Amniotic stem cell (primary cell): ENCODE measurements at regions not wholly inside any gene's neighbourhood (a gene's known extent, or its start where the extent isn't known, plus 50 kb on each side); places are given as distances from the start of the nearest gene placed in this dataset.
"Not testable (repeated sequence)": the region's sequence is repeated elsewhere in the genome, so short reads cannot be mapped to it uniquely, and the experiment has no call there.

Experiments
- DNase-seq: peaks from one replicate; lab custom pipeline; 2025; lab: John Stamatoyannopoulos, UW

GRCh38 chr13:72586518-72586917, 140.9 kb downstream of the MZT1 start:
- no peak for DNase-seq

GRCh38 chr13:72585254-72585653, 142.2 kb downstream of the MZT1 start:
- no peak for DNase-seq

DNA sequence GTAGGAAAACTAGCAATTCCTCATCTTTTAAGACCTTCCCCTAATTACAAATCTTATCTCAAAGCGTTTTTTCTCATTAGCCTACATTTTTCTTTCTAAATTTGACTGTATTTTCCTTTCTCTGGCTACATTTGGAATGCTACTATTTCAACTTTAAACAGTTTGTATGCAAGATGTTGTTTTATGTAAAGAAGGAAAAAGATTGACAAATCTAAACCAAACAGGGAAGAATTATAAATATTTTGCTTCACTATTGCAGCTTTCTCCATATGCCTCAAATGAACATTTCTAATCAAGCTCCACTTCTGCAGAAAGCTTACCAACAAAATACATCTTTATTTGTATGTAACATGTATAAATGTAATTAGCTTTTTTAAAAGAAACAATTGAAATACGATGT, 156.2 kb downstream of the MZT1 start:
- DNase-seq = no peak

- no peak for DNase-seq
Measured at GRCh38 chr13:72570019-72570418, 157.4 kb downstream of the MZT1 start.

- DNase-seq = no peak
Measured at GRCh38 chr13:72567566-72567965, 159.9 kb downstream of the MZT1 start.

DNA sequence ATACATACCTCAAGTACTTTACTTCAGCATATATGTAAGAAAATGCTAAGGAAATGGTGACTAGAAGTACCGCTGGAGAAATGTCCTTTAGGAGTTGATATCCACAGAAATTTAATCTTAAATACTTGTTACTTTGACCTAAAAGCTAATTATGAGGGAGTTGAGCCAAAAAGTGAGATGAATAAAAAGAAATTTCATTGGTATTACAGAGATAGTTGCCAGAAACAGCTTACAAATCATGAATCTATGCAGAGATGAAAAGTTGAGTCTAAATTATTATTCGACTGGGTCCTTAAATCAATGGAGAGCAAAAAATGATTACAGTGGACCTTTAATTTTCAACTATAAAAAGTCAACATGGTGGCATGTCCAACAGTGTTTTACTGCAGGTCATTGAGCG, 160.9 kb downstream of the MZT1 start:
- no peak for DNase-seq

DNA sequence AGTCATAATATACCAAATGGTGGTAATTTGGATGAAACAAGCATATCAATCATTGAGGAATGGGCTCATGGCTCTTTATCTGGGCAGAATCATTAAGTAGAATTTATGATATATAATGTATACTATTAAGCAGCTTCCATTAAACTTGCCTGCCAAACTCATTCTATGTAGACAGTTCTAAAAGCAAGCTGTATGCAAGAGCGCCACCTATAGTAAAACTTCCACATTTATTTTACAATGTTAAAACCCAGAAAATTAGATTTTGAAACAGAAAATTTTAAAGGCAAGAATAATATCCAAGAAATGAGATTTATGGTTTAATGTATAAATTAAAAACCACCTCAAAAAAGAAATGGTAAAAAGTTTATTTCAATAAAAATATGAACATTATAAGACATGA, 161.5 kb downstream of the MZT1 start:
- peak; percentile 44 for DNase-seq

DNA sequence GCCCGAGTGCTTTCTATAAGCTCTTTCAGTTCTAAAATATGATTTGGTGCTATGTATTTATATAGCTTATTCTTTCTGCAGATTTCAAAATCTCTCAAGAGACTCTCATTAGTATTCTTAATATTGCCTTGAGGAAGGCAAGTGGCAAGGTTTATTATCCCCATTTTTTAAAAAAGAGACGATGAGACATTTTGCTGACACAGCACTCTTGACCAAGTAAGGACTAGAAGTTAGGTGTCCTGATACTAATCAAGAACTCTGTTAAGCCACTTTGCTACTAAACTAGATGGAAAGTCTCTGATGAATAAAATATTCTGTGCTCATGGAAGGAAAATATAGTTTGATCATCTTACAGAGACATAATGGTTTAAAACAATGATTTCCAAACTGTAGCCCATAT, 164.7 kb downstream of the MZT1 start:
- no peak for DNase-seq

DNA sequence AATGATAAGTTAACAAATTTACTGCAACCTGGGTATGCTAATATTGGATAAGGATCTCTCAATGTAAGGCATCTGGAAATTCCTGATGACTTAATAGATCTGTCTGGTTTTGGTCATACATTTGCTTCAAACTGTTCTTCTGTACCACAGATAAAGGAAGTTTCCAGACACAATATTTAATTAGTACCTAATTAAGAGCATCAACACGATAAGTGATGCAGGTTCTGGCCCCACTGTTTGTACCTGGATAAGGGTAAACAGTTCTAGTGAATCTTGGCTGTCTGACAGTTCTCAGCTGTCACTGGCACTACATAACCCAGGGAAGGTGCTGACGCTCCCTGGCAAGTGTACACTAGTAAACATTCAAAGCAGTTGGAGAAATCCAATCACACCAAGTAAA, 165.6 kb downstream of the MZT1 start:
- no peak for DNase-seq

GRCh38 chr13:72559716-72560115, 167.7 kb downstream of the MZT1 start:
- DNase-seq = no peak

- no peak for DNase-seq
Measured at GRCh38 chr13:72556945-72557344, 170.5 kb downstream of the MZT1 start.

DNA sequence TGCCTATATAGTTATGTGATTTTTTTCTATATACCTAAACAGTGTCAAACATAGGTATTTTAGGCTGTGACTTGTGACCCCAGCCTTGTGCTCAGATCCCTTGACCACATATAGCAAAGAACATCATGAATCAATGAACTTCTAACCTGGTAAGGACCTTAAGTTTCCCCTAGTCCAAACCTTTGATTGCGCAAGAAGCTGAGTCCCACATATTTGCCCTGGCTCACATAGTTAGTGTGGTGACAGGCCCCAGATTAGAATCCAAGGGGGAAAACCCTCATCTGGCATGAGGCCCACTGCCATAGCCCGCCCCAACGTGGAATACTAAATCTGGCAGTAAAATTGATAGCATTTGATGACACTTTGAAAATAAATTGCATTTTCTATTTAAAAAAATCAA, 171.8 kb downstream of the MZT1 start:
- DNase-seq = no peak

GRCh38 chr13:72552731-72553130, 174.7 kb downstream of the MZT1 start:
- DNase-seq = no peak

DNA sequence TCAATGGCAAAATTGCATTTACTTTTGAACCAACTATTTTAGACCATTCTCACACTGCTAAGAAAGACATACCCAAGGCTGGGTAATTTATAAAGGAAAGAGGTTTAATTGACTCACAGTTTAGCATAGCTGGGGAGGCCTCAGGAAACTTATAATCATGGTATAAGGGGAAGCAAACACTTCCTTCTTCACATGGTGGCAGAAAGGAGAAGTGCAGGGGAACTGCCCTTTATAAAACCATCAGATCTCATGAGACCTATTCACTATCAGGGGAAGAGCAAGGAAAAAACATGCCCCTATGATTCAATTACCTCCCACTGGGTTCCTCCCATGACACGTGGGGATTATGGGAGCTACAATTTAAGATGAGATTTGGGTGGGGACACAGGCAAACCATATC, 181.5 kb downstream of the MZT1 start:
- not testable (repeated sequence) for DNase-seq

GRCh38 chr13:72545030-72545719, 182.3 kb downstream of the MZT1 start:
- DNase-seq = no peak

GRCh38 chr13:72544042-72544441, 183.4 kb downstream of the MZT1 start:
- no peak for DNase-seq

- no peak for DNase-seq
Measured at GRCh38 chr13:72542241-72542640, 185.2 kb downstream of the MZT1 start.

GRCh38 chr13:72541674-72542073, 185.8 kb downstream of the MZT1 start:
- DNase-seq = no peak

DNA sequence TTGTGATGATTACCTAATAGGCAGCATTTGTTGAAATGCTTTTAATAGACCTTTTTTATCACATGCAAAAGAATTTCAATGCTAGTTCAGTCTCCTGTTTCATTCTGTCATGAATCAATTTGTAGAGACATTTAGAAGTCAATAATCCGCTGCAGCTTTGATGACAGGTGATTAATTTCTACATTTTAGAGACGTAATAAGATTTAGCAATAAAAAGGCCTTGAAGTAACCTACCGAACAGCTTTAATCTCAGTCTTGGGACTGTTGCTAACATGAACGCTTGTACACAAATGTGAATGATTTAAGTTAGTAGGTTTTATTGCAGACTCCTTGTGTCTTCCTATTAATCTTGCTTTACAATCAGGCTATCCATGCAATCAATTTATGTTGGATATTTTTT, 186.5 kb downstream of the MZT1 start:
- no peak for DNase-seq

- DNase-seq = no peak
Measured at GRCh38 chr13:72539925-72540324, 187.5 kb downstream of the MZT1 start.

GRCh38 chr13:72537782-72538181, 189.6 kb downstream of the MZT1 start:
- no peak for DNase-seq

GRCh38 chr13:72537395-72537780, 190.0 kb downstream of the MZT1 start:
- DNase-seq = no peak

- DNase-seq = no peak
Measured at GRCh38 chr13:72536714-72537394, 190.6 kb downstream of the MZT1 start.
